HG02588 (cell line): ENCODE measurements at regions not wholly inside any gene's neighbourhood (a gene's known extent, or its start where the extent isn't known, plus 50 kb on each side); places are given as distances from the start of the nearest gene placed in this dataset.

Experiments used
- ATAC-seq: cut with Tn5 transposase; IDR thresholded peaks from one replicate; pipeline ENCODE4 v1.9.1; 2021; ENCODE audit warnings: mild to moderate bottlenecking, moderate library complexity; ENCODE audit not compliant: unreplicated experiment

GRCh38 chr2:41445865-41446264, 602.0 kb upstream of the PKDCC start:
- ATAC-seq: no peak

- no peak for ATAC-seq
Observed at GRCh38 chr2:41446266-41446665, 601.6 kb upstream of the PKDCC start.

GRCh38 chr2:41448221-41448620, 599.6 kb upstream of the PKDCC start:
- no peak for ATAC-seq

GRCh38 chr2:41457026-41457425, 590.8 kb upstream of the PKDCC start:
- ATAC-seq: no peak

GRCh38 chr2:41460661-41461060, 587.2 kb upstream of the PKDCC start:
- ATAC-seq: no peak

GRCh38 chr2:41464395-41464794, 583.4 kb upstream of the PKDCC start:
- ATAC-seq: no peak

- ATAC-seq: no peak
Observed at GRCh38 chr2:41475959-41476358, 571.9 kb upstream of the PKDCC start.

- no peak for ATAC-seq
Observed at GRCh38 chr2:41482659-41483058, 565.2 kb upstream of the PKDCC start.

GRCh38 chr2:41483226-41483625, 564.6 kb upstream of the PKDCC start:
- ATAC-seq: no peak

GRCh38 chr2:41483982-41484857, 563.6 kb upstream of the PKDCC start:
- no peak for ATAC-seq

- ATAC-seq: no peak
Observed at GRCh38 chr2:41484858-41485234, 563.0 kb upstream of the PKDCC start.

- ATAC-seq: no peak
Observed at GRCh38 chr2:41486948-41487347, 560.9 kb upstream of the PKDCC start.

- no peak for ATAC-seq
Observed at GRCh38 chr2:41488888-41489287, 558.9 kb upstream of the PKDCC start.

GRCh38 chr2:41489638-41490037, 558.2 kb upstream of the PKDCC start:
- ATAC-seq: no peak

- no peak for ATAC-seq
Observed at GRCh38 chr2:41495050-41495449, 552.8 kb upstream of the PKDCC start.

- no peak for ATAC-seq
Observed at GRCh38 chr2:41496908-41497307, 550.9 kb upstream of the PKDCC start.

- ATAC-seq: no peak
Observed at GRCh38 chr2:41498781-41499180, 549.0 kb upstream of the PKDCC start.

- ATAC-seq: no peak
Observed at GRCh38 chr2:41500895-41501294, 546.9 kb upstream of the PKDCC start.

- ATAC-seq: no peak
Observed at GRCh38 chr2:41502752-41503151, 545.1 kb upstream of the PKDCC start.

GRCh38 chr2:41504532-41504931, 543.3 kb upstream of the PKDCC start:
- no peak for ATAC-seq

- no peak for ATAC-seq
Observed at GRCh38 chr2:41510108-41510507, 537.7 kb upstream of the PKDCC start.

- no peak for ATAC-seq
Observed at GRCh38 chr2:41521211-41521610, 526.6 kb upstream of the PKDCC start.
